ENCODE measurements at regions not wholly inside any gene's neighbourhood (a gene's known extent, or its start where the extent isn't known, plus 50 kb on each side); places are given as distances from the start of the nearest gene placed in this dataset.

DNA sequence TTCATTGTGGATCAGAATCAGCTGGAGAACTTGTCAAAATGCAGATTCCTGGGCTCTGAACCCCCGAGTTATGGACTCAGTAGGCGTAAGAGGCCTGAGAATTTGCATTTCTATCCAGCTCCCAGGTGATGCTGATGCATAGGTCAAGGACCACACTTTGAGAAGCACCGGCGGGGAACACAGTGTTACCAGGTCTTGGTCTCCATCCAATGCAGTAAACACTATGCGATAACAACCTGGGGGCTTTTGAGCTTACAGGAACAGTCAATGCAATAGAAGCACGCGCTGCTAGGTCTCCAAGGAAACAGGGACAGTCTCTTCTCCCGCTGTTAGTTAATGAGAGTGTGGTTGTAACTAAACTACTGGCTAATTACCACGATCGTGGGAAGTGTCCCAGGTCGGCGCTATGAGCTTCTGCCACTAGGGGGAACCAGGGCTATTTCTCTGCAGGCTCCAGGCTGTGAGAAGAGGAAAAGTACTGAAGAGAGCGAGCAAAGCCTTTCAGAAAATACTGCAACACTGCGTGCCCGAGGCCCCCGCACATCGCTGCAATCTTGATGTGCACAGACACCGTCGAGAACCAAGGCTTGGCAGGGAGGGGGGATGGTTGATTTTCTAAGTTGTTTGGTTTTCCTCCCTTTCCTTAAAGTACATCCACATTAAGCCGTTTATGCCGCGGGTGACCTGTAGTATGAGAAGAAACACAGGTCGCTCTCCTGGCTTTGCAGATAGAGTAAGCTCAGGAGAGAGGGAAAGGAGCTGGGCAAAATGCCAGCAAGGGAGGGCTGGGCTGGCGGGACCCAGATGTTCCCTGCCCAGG, 52.0 kb upstream of the KCNA1 start:
- peak in 53 of 56 donors; percentile 18 to 92 (median 69) for DNase-seq

DNA sequence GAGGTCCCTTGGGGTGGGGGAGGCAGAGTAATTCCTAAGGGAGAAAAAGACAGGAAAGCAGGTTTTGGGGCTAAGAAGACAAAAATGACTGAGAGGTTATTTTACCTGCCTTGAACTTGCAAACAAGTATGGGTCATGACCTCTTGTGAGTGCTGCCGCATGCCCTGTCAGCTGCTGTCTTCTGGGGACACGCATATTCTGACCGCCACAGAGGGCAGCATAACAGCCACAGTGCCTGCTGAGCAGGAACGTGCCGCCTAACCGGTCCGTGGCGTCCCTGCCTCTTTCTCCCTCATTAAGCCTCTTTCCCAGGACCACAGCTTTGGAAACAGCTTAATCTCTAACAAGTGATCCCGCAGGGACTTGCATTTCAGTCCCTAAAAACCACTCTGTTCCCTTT, 51.3 kb upstream of the KCNA1 start:
- peak in 18 of 56 donors; percentile 3 to 46 (median 22) for DNase-seq

DNA sequence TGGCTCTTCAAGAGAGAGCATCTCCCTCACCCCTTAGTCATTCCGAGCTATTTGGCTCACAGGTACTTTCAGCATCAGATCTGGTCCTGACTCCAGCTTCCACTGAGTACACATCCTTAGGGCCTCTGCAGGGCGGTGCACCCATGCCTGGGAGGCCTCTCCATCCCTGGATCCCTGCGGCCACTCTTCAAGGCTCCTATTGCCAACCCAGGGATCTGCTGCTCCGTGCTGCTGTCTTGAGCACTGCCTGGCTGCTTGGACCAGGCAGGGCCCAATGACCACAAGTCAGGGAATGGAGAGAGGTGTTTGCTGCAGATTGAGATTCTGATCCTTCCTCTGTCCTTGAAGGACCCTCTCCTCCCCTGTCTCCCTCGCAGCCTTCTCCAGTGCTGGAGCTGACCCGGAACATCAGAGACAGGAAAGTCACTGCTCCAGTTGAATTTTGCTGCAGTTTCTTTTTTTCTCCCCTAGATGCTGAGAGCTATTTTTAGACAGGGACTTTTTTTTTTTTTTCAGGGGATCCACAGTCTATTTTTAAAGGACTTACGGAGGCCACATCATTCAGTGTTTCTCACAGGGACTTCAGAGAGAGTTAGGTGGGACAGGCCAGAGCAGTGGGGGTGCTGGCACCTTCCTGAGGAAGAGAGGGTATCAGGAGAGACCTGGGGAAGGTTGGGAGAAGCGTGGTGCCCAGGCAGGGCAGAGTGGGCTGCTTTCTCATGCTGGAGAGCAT, 50.1 kb upstream of the KCNA1 start:
- no peak for DNase-seq

All from nucleus accumbens (tissue), 56 donors.